NCI-H2227 (cell line): ENCODE measurements at regions not wholly inside any gene's neighbourhood (a gene's known extent, or its start where the extent isn't known, plus 50 kb on each side); places are given as distances from the start of the nearest gene placed in this dataset.

Experiments used
- DNase-seq: peaks from one replicate; lab custom pipeline; 2025; ENCODE audit not compliant: unreplicated experiment; lab: John Stamatoyannopoulos, UW

DNA sequence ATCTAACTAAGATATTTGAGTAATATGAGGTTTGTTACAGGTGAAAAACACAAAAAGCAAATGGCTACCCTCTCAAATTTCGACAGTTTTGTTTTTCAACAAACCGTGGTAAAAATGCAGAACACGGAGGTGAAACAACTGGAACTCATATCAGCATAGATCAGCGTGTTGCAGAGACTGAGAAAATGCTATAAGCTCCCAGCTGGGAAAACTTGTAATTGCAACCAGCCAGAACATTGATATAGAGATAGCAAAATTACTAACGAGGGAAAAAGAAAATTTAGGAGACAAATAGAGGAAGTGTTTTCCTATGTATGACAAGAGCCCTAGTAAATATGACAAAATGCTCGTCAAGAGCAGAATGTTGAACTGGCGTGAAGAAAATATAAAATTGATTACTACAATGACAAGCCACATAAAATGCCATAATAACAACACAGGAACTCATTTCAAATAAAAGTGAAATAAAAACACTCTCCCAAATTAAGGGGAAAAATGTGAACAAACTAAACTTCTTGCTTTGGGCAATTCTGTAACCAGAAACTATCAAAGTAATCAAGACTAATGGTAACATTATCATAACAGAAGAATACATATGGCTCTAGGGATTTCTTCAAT is 1989.8 kb downstream of the EFNA5 start:
- no peak for DNase-seq

DNA sequence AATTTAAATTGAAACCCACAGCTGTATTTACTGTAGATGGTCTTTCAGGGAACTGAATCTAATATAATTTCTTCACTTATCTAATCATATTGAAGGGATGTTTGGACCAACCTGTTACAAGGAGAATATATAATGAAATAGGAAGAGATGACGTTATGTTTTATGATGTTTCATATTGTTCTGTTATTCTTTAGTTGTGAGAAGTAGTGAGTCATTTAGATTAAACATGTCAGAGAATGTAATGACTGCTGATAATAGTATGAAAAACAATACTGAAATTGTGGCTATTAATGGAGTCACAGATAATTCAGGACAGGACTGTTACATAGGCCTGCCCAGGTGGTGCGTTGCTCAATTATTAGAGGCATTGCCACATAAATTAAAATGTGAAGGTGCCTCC is 1993.4 kb downstream of the EFNA5 start:
- no peak for DNase-seq

DNA sequence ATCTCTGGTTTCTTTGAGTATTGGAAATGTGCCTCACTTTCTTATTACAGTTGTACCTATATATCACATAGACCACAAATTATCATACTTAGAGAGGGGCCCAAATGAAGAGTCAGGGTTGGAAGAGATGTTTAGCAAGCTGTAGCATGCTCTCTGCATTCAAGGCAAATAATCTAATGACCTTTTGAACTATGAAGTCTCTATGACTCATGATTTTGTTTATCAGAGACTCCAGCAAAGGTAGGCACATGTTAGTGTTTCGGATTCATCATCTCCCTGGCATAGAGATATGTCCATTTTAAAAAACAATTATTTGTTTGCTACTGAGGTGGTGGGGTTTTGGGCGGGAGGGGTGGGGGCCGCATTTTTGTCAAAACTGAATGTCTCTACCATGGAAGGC is 2000.1 kb downstream of the EFNA5 start:
- DNase-seq = no peak

DNA sequence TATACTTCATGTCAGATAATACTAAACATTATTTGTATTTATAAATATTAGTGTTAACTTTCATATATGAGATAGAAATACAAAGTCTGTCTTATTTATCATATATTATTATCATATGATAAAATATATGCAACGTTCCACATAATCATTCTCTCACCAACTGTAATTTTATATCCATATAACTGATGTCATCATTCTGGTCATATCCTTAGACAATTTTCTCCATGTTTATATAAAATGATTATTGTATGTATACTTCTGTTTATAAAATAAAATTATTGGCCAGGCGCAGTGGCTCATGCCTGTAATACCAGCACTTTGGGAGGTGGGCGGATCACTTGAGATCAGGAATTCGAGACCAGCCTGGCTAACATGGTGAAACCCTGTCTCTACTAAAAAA is 2007.1 kb downstream of the EFNA5 start:
- DNase-seq = no peak

DNA sequence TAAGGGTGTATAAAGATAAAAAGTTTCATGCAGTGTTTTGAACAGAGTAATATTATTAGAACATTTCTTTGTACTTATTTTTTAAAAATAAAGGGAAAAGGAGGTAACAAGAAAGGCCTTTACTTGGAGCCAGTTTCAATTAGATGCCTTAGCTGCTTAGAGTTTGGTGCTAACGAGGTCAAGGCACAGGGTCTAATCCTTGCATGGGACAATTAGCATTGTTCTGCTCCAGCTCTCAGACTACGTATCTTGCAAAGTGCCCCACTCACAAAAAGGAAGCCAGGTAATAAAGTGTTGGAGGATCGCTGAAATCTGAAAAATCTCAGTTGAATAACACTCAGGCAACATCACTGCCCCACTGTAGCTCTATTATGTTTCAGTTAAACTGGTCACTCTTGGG is 2011.3 kb downstream of the EFNA5 start:
- DNase-seq = no peak

DNA sequence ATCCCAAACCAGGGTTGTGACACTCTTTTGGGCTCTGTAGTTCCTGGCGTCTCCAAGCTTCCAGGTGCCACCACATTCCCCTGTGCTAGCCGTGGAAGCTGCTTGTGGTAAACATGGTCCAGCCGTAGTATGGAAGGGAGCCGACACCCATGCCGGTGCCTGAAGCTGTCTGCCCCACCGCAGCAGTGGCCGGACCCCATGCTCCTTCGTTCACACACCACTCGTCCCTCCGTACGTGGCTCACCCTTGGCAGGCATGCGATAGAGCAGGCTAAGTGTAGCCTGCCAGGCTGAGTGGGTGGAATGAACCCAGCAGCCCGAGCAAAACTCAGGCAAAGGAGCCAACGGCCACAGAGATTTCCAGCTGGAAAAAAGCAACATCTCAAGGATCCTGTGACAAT is 2030.4 kb downstream of the EFNA5 start:
- DNase-seq = no peak

DNA sequence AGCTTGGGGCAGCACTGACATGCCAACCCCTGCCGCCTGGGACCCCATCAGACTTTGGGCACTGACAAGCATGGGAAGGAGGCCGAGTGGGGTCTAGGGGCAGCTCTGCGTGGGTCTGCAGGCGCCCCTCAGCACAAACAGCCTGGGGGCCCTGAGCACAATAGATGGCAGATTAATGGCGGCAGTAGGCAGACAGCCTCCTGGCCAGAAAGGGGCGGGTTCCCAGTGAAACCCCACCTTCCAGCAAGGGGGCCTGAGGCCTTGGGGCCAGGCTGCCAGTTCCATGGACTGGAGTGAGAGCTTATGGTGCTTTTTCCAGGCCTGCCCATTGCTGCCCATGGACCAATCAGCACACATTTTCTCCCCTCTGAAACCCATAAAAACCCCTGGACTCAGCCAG is 2031.2 kb downstream of the EFNA5 start:
- DNase-seq = no peak

DNA sequence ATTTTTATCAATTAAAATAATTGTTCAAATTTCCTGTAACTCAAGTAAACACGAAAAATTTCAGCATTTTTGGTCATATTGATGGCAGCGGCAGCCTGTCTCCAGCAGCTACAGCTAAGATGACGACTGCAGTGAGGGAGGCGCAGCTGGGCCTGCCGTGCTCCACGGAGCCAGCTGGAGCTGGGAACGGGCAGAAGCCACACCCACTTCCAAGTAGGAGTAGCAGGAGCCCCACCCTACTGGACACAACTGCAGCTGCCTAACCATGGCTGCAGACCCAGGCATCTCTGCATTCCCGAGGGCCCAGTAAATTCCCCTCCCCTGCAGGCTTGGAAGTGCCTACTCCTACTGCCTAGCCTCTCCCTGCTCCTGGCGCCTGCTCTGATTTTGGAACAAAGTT is 2031.7 kb downstream of the EFNA5 start:
- DNase-seq = no peak

DNA sequence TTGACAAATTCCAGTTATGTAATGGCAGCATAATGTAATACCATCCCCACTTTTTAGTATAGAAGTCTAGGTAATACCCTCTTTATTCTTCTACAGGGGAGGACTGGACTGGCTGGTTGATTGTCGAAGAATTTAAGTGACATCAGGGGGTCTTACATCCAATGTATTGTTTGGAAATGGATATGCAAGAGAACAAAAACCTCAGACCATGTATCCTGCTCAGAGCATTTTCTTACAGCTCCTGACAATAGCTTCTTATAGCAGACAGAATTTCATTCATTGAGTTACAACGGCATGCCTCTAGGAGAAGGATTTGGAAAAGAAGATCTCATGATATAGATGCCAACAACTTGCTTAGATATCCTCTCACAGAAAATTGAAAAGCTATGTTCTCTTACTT is 2032.3 kb downstream of the EFNA5 start:
- no peak for DNase-seq

DNA sequence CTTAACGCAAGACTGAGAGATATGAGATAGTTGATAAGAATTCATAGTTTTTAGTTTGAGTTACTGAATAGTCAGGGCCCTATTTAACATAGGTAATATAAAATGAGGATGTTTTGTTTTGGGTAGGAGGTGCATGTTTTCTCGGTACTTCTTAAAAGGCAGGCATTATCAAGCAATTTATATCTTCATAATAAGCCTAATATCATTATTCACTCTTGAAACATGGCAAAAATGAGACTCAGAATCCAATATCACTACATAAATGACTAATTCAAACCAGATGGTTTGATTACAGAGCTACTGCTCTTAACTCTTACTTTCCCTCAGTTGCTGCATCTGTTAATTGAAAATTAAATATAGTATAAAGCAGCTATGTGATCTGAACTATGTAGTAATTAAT is 2038.7 kb downstream of the EFNA5 start:
- DNase-seq = no peak

DNA sequence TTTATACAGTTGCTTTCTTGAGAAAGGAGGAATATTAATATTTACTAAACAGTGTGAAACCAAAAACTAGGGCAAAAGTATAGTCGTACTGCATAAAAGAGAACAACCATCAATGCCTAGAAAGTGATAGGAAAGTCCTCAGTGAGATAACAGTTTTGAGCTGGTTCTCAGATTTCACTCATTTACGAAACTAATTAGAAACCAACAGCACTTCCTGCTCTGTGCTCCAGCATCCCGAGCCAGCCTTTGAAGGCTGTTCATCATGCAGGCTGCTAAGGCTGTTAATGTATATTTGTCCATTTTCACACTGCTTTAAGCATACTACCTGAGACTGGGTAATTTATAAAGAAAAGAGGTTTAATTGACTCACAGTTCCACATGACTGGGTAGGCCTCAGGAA is 2039.9 kb downstream of the EFNA5 start:
- DNase-seq = no peak

DNA sequence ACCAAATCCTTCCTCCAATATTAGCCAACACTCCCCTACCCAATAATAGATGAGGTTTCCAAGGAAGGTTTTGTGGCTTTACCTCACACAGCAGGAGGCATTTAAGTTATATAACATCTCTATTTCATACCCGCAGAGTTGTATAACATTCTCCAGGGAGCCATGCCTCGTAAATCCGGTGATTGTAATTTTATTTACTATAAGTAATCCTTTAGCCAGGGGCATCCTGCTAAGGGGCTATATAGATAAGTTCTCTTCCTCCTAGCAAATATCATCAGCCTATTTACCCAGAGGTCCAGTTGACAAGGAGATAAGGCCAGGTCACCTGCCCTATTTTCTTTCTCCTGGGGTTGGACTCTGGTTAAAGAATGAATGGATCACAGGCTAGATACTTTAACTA is 2051.0 kb downstream of the EFNA5 start:
- no peak for DNase-seq

DNA sequence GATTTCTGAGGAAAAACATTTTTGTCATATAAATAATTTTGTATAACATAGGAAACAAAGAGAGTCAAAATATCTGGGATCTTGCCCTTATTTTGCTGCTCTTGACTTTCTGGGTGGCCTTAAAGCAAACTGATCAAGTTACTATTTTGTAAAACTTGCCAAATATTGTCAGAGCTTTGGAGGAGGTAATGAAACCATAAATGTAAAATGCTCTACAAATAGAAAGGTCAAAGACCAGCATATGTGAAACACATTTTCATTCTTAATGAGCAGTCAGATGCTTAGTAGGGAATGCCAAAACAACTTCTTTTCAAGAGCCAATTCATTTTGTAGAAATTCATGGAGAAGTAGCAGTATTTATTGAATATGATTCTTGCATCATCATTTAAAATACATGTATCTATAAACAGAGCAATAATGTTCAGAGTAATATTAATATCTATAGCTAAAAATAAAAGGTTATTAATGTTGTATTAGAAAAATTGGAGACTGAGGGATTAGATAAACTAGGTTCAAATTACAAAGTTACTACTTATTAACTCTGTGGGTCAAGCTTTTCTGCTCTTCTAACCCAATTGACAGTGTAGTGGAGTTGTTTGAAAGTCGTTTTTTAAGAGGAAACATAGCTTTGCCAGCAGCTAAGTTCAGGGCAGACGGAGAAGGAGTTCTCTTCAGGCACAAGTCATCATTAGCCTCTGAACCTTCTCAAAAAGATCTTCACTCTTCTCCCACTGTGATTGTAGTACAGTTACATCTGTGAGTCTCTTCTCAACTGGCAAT is 2053.1 kb downstream of the EFNA5 start:
- DNase-seq = no peak

DNA sequence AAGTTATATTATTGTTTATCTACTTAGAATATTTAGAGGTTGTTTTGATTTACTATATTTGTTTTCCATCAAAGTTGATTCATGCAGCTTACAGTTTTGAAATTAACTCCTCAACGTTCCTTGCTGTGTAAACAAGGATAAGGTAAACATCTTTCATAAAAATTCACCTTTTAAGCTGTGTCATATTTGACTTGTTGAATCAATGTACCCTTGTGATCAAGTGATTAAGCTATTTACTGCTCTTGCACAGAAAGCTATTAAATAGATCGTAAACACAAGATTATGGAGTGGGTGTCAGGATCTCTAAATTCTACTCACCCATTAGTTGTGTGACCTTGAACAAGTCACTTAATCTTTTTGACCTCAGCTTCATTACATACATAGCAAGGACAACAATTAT is 2054.0 kb upstream of the NUDT12 start:
- DNase-seq = no peak

DNA sequence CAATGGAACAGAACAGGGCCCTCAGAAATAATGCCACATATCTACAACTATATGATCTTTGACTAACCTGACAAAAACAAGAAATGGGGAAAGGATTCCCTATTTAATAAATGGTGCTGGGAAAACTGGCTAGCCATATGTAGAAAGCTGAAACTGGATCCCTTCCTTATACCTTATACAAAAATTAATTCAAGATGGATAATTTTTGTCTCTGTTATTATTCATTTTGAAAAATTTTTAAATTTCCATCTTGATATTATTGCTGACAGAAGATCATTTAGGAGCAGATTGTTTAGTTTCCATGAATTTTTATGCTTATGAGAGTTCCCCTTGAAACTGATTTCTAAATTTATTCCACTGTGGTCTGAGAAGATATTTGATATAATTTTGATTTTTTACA is 2039.8 kb upstream of the NUDT12 start:
- DNase-seq = peak; percentile 94

DNA sequence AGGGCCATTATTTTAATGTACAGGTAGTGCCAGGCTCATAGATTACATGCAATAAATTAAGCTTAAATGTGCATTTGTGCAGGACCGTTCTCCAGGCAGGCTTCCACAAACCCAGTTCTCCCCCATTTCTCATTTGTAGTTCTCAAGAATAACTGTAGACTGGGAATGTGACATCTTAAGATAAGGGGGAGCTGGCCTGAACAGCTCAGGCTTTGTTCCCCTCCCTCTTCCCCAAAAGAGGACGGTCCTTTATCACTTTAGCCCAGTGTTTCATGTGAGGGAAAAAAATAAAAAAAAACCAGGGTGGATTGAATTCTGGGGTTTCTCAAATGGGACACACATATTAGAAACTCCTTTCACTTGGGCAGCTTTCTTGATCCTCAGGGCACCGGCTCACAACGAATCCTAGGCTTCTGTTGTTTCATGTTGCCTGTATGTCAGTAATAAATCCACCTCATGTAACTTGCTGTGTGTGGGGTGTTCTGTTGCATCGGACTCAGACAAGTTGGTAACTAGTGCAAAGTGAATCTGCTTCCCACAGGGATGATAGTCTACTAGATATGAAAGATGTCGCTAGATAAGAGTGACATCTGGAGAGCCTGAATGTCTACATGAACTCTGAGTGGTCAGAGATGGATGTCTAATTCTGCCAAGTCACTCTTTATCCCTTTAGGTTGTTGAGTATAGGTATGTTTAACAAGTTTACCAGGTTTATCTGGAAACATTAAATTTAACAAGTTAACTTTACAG is 2030.6 kb upstream of the NUDT12 start:
- DNase-seq = no peak

DNA sequence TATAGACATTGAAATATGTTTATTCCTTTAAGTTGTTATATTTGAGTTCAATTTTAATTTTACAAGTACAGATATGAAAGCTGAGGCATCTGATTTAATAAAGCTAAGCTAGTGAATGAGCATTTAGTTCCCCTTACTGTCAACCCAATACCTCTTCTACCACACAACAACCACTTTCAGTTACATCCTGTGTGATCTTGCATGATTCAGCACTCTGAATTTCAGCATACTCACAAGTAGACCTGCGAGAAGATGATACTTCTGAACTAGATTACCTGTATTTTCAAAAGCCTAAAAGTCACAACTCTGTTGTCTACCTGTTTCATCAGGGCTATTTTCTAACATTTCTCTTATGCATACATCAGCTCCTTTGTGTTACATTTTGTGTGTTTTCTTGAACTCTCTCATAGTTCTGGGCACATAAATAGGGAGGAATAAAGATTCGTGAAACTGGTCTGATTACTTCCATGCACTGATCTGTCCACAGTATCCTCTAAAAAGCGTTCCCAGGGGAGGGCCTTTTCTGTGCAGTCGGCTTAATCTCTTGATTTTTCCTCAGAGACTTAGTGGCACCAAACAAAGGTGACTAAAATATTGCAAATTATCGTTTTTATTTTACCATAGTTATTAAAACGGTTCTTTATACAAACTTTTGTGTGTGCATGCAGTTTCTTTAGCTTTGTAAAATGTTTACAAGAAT is 2025.5 kb upstream of the NUDT12 start:
- no peak for DNase-seq

DNA sequence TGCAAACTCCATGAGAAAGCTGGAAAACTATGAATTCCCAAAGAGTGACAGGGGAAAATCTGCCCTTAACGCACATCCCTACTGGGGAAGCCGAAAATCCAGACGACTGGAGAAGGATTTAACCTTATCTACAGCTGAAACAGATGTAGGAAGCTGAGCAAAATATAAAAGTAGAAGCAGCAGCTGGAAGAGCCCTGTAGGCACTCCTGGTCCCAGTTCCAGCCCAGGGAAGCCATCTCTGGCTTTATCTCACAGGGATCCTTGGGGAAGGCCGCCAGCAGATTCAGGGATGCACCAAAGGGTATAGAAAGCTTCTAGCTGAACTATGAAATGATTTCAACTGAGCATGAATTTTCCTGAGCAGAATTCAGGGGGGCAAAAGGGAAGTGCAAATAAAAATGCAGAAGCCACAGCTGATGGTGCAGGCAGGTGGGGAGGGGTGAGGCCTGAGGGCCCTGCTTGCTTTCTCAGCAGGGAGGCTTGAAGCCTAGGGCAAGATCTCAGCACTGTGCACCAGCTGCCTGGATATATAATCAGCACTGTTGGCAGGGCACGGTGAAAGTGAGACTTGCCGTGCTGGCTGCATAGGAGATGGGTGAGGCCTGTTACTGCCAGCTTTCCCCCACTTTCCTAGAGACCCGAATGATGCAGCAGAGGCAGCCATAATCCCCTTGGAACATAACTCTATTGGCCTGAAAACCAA is 2019.5 kb upstream of the NUDT12 start:
- DNase-seq = no peak

DNA sequence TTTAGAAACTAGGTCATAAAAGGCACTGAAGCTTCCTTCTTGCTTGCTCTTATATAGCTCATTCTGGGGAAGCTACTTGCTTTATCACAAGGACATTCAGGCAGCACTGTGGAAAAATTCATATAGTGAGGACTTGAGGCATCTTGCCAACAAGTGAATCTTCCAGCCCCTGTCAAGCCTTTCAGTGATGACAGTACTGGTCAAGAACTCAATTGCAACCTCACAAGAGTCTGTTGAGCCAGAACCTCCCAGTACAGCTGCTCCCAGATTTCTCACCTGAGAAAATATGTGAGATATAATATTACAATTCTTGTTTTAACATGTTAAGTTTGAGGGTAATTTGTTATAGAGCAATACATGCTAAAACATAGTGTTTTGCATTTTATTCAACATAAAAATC is 2011.0 kb upstream of the NUDT12 start:
- no peak for DNase-seq

DNA sequence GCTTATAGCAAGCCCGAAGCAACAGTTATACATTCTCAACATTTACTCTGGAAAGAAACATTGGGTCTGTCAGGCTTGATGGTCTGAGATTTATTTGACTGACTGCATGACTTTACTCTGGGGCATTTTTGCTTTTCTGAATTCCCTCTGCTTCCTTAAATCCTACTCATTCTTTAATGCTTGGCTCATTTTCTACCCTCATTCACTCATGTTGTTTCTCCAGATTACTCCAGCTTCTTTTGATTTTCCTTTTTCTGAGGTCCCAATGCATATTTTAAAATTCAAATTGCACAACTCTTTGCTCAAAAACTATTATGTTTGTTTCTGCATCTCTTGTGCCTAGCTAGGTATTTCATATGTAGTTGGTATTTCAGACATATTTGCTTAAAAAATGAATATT is 2002.9 kb upstream of the NUDT12 start:
- DNase-seq = no peak

DNA sequence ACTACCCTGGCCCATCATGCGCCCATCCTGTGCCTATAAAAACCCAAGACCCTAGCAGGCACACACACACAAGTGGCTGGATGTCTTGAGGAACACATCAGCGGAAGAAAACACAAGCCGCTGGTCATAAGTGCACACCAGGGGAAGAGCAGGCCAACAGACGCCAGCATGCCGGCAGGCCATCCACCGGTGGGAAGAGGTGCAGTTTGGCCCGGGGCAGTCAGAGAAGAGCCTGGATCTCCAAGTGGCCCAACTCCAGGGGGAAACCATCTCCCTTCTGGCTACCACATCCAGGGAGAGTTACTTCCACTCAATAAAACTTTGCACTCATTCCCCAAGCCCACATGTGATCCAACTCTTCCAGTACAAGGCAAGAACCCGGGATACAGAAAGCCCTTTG is 2001.3 kb upstream of the NUDT12 start:
- DNase-seq = no peak
